ENCODE measurements at regions not wholly inside any gene's neighbourhood (a gene's known extent, or its start where the extent isn't known, plus 50 kb on each side); places are given as distances from the start of the nearest gene placed in this dataset.
"Not testable (repeated sequence)": the region's sequence is repeated elsewhere in the genome, so short reads cannot be mapped to it uniquely, and the experiment has no call there.

- H3K4me1 Mint-ChIP-seq (ENCODE audit: unreplicated experiment), result peaks cover 3% of the 10 kb centered on the region
- no peak for DNase-seq (ENCODE audit: low spot score)
- TF ChIP-seq, protein P1, sequence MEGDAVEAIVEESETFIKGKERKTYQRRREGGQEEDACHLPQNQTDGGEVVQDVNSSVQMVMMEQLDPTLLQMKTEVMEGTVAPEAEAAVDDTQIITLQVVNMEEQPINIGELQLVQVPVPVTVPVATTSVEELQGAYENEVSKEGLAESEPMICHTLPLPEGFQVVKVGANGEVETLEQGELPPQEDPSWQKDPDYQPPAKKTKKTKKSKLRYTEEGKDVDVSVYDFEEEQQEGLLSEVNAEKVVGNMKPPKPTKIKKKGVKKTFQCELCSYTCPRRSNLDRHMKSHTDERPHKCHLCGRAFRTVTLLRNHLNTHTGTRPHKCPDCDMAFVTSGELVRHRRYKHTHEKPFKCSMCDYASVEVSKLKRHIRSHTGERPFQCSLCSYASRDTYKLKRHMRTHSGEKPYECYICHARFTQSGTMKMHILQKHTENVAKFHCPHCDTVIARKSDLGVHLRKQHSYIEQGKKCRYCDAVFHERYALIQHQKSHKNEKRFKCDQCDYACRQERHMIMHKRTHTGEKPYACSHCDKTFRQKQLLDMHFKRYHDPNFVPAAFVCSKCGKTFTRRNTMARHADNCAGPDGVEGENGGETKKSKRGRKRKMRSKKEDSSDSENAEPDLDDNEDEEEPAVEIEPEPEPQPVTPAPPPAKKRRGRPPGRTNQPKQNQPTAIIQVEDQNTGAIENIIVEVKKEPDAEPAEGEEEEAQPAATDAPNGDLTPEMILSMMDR (IDR thresholded peaks at IDR 0.05; ENCODE audit: unreplicated experiment), result no peak
- H3K4me3 Mint-ChIP-seq (ENCODE audit: unreplicated experiment), result no peak overlapping the region
- H3K36me3 Mint-ChIP-seq (ENCODE audit: low read depth, unreplicated experiment), result no peaks in the 10 kb centered on the region
- H3K9me3 Mint-ChIP-seq (ENCODE audit: unreplicated experiment), result no peaks in the 10 kb centered on the region
- no peaks in the 10 kb centered on the region for H3K27me3 Mint-ChIP-seq (ENCODE audit: unreplicated experiment)
- no peak overlapping the region for H3K27ac Mint-ChIP-seq (ENCODE audit: unreplicated experiment)
Measured at GRCh38 chr7:27000496-27000895, 95.3 kb downstream of the HOXA1 start.

DNA sequence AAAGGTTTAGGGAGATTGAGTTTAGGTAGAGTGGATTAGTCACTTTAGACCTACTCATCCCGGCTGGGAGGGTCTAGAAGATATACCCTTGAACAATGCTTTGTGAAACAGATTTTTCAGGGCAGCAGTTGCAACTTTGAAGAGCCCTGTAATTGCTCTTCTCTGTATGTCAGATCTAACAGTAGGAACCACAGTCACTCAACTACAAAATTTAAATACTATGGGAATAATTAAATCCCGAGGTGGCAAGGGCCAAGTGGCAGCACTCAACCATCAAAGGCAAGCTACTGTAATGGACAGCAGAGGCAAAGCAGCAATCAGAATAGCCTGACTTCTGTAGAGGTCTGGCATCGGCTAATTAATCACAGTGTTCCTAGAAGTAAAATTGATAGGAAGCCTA, 97.5 kb downstream of the HOXA1 start:
- not testable (repeated sequence) for H3K27ac Mint-ChIP-seq (ENCODE audit: unreplicated experiment); H3K27me3 Mint-ChIP-seq (ENCODE audit: unreplicated experiment)

DNA sequence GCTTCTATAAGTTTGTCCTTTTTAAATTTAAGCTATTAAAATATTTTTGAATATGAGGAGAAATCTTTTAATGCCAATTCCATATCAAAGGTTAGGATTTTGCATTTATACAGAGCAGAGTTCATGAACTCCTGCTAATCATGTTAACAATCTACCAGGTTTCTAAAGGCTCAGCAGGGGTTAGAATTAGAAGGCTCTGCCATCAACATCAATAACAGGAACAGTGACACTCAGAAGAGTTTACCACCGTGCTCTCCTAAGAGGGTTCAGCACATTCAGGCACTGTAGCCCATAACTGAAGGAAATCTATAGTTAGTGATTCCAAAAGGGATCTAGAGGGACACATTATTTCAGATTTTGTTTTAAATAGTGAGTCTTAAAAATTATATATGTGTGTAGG, 100.1 kb downstream of the HOXA1 start:
- H3K27me3 Mint-ChIP-seq (ENCODE audit: unreplicated experiment), result no peaks in the 10 kb centered on the region
- no peak for DNase-seq (ENCODE audit: low spot score)
- no peaks in the 10 kb centered on the region for H3K36me3 Mint-ChIP-seq (ENCODE audit: low read depth, unreplicated experiment)
- H3K9me3 Mint-ChIP-seq (ENCODE audit: unreplicated experiment), result no peaks in the 10 kb centered on the region
- no peak overlapping the region for H3K4me3 Mint-ChIP-seq (ENCODE audit: unreplicated experiment)
- TF ChIP-seq, protein P1 (IDR thresholded peaks at IDR 0.05; ENCODE audit: unreplicated experiment), result no peak
- no peaks in the 10 kb centered on the region for H3K4me1 Mint-ChIP-seq (ENCODE audit: unreplicated experiment)
- no peak overlapping the region for H3K27ac Mint-ChIP-seq (ENCODE audit: unreplicated experiment)

More for the DNA sequence above, 97.5 kb downstream of the HOXA1 start:
- not testable (repeated sequence) for H3K4me3 Mint-ChIP-seq (ENCODE audit: unreplicated experiment); H3K36me3 Mint-ChIP-seq (ENCODE audit: low read depth, unreplicated experiment); H3K9me3 Mint-ChIP-seq (ENCODE audit: unreplicated experiment); H3K4me1 Mint-ChIP-seq (ENCODE audit: unreplicated experiment); DNase-seq (ENCODE audit: low spot score)

DNA sequence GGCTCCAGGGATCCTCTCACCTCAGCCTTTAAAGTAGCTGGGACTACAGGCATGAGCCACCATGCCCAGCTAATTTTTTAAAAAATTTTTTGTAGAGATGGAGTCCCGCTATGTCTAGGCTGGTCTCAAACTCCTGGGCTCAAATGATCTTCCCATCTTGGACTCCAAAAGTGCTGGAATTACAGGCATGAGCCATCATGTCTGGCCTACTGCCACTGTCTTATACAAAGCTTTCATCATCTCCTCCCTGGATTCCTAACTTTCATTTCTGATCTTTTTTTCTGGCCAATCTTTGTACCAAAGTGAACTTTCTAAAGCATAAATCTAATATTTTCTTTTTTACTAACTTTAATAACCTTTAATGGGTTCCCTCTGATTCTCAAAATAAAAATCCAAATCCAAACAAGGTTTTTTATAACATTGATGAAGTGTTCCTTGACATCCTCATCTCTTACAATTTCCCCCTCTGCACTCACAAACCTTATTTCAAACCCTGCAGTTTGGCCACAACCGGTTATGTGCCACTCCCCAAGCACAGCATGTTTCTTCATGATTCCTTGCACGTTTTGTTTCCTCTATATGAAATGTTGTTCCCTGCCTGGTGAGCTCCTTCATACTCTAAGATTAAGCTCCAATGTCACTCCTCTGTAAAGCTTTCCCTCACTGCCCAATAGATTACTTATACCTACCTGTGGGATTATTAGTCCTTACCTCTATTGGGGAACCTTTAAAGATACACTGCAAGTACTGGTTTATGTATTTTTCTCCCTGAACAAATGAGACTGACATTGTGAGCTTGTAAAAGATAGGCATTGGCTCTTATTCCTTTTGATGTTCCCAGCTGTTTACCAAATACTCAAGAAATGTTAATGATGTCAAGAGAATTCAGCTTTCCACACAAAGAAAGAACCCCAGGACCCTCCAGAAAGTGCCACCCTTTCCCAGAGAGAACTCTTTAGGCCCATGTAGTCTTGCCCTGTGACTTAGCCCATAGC, 101.7 kb downstream of the HOXA1 start:
- Mint-ChIP-seq H3K9me3 (ENCODE audit: unreplicated experiment) (no peaks in the 10 kb centered on the region), H3K4me1 (ENCODE audit: unreplicated experiment) (no peaks in the 10 kb centered on the region), H3K4me3 (ENCODE audit: unreplicated experiment) (no peak overlapping the region), H3K27ac (ENCODE audit: unreplicated experiment) (no peak overlapping the region), H3K36me3 (ENCODE audit: low read depth, unreplicated experiment) (no peaks in the 10 kb centered on the region), H3K27me3 (ENCODE audit: unreplicated experiment) (no peaks in the 10 kb centered on the region)
- TF ChIP-seq, protein P1 (IDR thresholded peaks at IDR 0.05; ENCODE audit: unreplicated experiment), result no peak
- no peak for DNase-seq (ENCODE audit: low spot score)

DNA sequence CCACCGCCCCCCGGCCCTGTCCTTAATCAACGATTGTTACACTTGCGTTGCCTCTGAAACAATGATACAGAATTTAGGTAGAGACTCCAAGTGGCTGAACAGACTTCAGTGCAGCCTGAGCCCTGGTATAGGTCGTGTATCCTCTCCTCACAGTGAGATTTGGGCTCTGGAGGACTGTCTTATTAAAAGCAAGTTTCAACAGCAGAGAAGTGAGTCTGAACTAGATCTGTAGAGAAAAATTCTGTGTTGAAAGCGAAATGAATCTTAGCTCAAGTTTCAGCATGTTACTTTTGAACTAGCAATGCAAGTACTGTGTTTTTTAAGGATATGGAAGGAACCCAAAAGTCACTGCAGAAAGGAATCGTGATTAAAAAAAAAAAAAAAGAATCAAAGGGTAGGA, 103.1 kb downstream of the HOXA1 start:
- no peak for DNase-seq (ENCODE audit: low spot score)
- H3K36me3 Mint-ChIP-seq (ENCODE audit: low read depth, unreplicated experiment), result no peaks in the 10 kb centered on the region
- TF ChIP-seq, protein P1 (IDR thresholded peaks at IDR 0.05; ENCODE audit: unreplicated experiment), result no peak
- H3K27me3 Mint-ChIP-seq (ENCODE audit: unreplicated experiment), result no peaks in the 10 kb centered on the region
- no peak overlapping the region for H3K4me3 Mint-ChIP-seq (ENCODE audit: unreplicated experiment)
- no peak overlapping the region for H3K27ac Mint-ChIP-seq (ENCODE audit: unreplicated experiment)
- no peaks in the 10 kb centered on the region for H3K4me1 Mint-ChIP-seq (ENCODE audit: unreplicated experiment)
- no peaks in the 10 kb centered on the region for H3K9me3 Mint-ChIP-seq (ENCODE audit: unreplicated experiment)
